ENCODE measurements at regions not wholly inside any gene's neighbourhood (a gene's known extent, or its start where the extent isn't known, plus 50 kb on each side); places are given as distances from the start of the nearest gene placed in this dataset.

DNA sequence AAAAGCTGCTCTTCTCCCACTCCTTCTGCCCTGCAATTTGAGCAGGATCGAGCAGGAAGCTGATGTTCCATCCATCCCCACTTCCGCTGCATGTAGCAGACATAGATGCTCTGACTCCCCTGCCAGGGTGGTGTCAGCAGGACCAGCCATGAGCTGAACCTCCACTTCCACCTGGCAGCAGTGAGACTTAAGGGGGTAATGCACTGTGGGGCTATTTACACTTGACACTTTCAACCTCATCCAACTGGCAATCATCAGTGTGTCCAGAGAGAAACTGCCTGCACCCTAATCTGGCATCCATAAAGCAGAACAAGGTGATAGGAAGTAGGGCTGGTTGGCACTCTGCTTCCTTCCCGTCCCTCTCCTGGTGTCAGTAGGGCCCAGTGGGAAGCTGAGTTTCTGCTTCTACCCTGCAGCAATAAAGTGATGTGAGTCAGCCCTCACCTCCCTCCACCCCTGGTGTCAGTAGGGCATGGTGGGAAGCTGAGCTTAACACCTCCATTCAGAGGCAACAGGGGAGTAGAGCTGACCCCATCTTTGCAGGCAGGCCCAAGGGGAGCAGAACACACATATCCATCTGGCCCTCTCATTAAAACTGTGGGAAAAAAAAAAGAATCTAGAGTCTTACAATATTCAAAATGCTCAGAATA, 272.3 kb downstream of the PTPRU start:
- TF ChIP-seq, protein P1, sequence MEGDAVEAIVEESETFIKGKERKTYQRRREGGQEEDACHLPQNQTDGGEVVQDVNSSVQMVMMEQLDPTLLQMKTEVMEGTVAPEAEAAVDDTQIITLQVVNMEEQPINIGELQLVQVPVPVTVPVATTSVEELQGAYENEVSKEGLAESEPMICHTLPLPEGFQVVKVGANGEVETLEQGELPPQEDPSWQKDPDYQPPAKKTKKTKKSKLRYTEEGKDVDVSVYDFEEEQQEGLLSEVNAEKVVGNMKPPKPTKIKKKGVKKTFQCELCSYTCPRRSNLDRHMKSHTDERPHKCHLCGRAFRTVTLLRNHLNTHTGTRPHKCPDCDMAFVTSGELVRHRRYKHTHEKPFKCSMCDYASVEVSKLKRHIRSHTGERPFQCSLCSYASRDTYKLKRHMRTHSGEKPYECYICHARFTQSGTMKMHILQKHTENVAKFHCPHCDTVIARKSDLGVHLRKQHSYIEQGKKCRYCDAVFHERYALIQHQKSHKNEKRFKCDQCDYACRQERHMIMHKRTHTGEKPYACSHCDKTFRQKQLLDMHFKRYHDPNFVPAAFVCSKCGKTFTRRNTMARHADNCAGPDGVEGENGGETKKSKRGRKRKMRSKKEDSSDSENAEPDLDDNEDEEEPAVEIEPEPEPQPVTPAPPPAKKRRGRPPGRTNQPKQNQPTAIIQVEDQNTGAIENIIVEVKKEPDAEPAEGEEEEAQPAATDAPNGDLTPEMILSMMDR (IDR thresholded peaks at IDR 0.05; ENCODE audit: poor library complexity, severe bottlenecking) = no peak
- TF ChIP-seq, protein P2, sequence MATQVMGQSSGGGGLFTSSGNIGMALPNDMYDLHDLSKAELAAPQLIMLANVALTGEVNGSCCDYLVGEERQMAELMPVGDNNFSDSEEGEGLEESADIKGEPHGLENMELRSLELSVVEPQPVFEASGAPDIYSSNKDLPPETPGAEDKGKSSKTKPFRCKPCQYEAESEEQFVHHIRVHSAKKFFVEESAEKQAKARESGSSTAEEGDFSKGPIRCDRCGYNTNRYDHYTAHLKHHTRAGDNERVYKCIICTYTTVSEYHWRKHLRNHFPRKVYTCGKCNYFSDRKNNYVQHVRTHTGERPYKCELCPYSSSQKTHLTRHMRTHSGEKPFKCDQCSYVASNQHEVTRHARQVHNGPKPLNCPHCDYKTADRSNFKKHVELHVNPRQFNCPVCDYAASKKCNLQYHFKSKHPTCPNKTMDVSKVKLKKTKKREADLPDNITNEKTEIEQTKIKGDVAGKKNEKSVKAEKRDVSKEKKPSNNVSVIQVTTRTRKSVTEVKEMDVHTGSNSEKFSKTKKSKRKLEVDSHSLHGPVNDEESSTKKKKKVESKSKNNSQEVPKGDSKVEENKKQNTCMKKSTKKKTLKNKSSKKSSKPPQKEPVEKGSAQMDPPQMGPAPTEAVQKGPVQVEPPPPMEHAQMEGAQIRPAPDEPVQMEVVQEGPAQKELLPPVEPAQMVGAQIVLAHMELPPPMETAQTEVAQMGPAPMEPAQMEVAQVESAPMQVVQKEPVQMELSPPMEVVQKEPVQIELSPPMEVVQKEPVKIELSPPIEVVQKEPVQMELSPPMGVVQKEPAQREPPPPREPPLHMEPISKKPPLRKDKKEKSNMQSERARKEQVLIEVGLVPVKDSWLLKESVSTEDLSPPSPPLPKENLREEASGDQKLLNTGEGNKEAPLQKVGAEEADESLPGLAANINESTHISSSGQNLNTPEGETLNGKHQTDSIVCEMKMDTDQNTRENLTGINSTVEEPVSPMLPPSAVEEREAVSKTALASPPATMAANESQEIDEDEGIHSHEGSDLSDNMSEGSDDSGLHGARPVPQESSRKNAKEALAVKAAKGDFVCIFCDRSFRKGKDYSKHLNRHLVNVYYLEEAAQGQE (IDR thresholded peaks at IDR 0.05; ENCODE audit: borderline replicate concordance) = no peak
- TF ChIP-seq TAF1 (IDR thresholded peaks at IDR 0.05; ENCODE audit: low read depth) (no peak), EZH2 (IDR thresholded peaks at IDR 0.05; ENCODE audit: borderline replicate concordance, insufficient read depth, low read length, poor library complexity, severe bottlenecking) (no peak), POLR2AphosphoS5 (IDR thresholded peaks at IDR 0.05) (no peak), RAD21 (conservative IDR thresholded peaks at IDR 0.05) (no peak)

Measured in neural cell (in vitro differentiated cells).